ENCODE measurements at regions not wholly inside any gene's neighbourhood (a gene's known extent, or its start where the extent isn't known, plus 50 kb on each side); places are given as distances from the start of the nearest gene placed in this dataset.
"Not testable (repeated sequence)": the region's sequence is repeated elsewhere in the genome, so short reads cannot be mapped to it uniquely, and the experiment has no call there.

GRCh38 chr2:192513575-192513974 is 318.8 kb upstream of the TMEFF2 start:
- intact Hi-C loops (cut with micrococcal nuclease): no loop called here
- Histone ChIP-seq H3K4me3 (replicated peaks in 1 of 2; ENCODE audit: low read depth in 1 of 2, low read length in 2 of 2) (no peak overlapping the region), H3K4me1 (ENCODE audit: control insufficient read depth in 1 of 2, insufficient read depth in 2 of 2, low read length in 2 of 2) (no peaks in the 10 kb centered on the region), H3K79me2 (ENCODE audit: insufficient read depth, low read length) (no peaks in the 10 kb centered on the region), H3K9me2 (ENCODE audit: insufficient read depth) (no peaks in the 10 kb centered on the region), H4K20me1 (ENCODE audit: insufficient read depth) (no peaks in the 10 kb centered on the region), H3K36me3 (ENCODE audit: control insufficient read depth in 1 of 2, insufficient read depth in 2 of 2, low read length in 2 of 2) (no peaks in the 10 kb centered on the region), H3K27me3 (ENCODE audit: insufficient read depth, low read length) (no peaks in the 10 kb centered on the region), H3K4me2 (ENCODE audit: low read length) (no peak overlapping the region), H3K27ac (ENCODE audit: low read depth, low read length) (no peak overlapping the region), H3K9ac (ENCODE audit: low read length) (no peak overlapping the region), H3K9me3 (ENCODE audit: control insufficient read depth in 1 of 2, insufficient read depth in 1 of 2, low read depth in 1 of 2, low read length in 2 of 2) (no peaks in the 10 kb centered on the region), H2AFZ (ENCODE audit: low read depth, low read length, poor library complexity, severe bottlenecking) (no peak overlapping the region)
- no TSS peak for BruUV-seq (replicated peaks)
- ChIA-PET RAD21 (ENCODE audit: low non-redundant PET in 1 of 2, low total read pairs in 2 of 2, uncharacterized antibody in 2 of 2, unreplicated experiment in 2 of 2) (no interaction called here), POLR2A (no interaction called here), CTCF (no interaction called here)
- TF ChIP-seq JUND (IDR thresholded peaks at IDR 0.05) (no peak), EZH2phosphoT487 (IDR thresholded peaks at IDR 0.05; ENCODE audit: borderline replicate concordance) (no peak), SIN3A (IDR thresholded peaks at IDR 0.05; ENCODE audit: low read depth) (no peak), CBX3 (IDR thresholded peaks at IDR 0.05; ENCODE audit: low read depth) (no peak), FOSL1 (IDR thresholded peaks at IDR 0.05; ENCODE audit: low read depth) (no peak), TCF7L2 (IDR thresholded peaks at IDR 0.05; ENCODE audit: borderline replicate concordance, extremely low read depth, insufficient read depth, insufficient read length) (no peak)
- no peak for DNase-seq (ENCODE audit: low read depth, low spot score)
- no peak for ATAC-seq

GRCh38 chr2:192507836-192508450 is 313.2 kb upstream of the TMEFF2 start:
- H4K20me1 ChIP-seq (ENCODE audit: insufficient read depth); RAD21 ChIA-PET (ENCODE audit: low non-redundant PET in 1 of 2, low total read pairs in 2 of 2, uncharacterized antibody in 2 of 2, unreplicated experiment in 2 of 2); POLR2A ChIA-PET; H3K36me3 ChIP-seq (ENCODE audit: control insufficient read depth in 1 of 2, insufficient read depth in 2 of 2, low read length in 2 of 2); H3K4me2 ChIP-seq (ENCODE audit: low read length); DNase-seq (ENCODE audit: low read depth, low spot score); H2AFZ ChIP-seq (ENCODE audit: low read depth, low read length, poor library complexity, severe bottlenecking); CTCF ChIA-PET; H3K4me3 ChIP-seq (replicated peaks in 1 of 2; ENCODE audit: low read depth in 1 of 2, low read length in 2 of 2); H3K27me3 ChIP-seq (ENCODE audit: insufficient read depth, low read length); H3K4me1 ChIP-seq (ENCODE audit: control insufficient read depth in 1 of 2, insufficient read depth in 2 of 2, low read length in 2 of 2); intact Hi-C loops (cut with micrococcal nuclease); H3K9me2 ChIP-seq (ENCODE audit: insufficient read depth); H3K9ac ChIP-seq (ENCODE audit: low read length); H3K9me3 ChIP-seq (ENCODE audit: control insufficient read depth in 1 of 2, insufficient read depth in 1 of 2, low read depth in 1 of 2, low read length in 2 of 2); H3K27ac ChIP-seq (ENCODE audit: low read depth, low read length); BruUV-seq (replicated peaks); H3K79me2 ChIP-seq (ENCODE audit: insufficient read depth, low read length); ATAC-seq: not testable (repeated sequence)

All from HCT116 (cell line).